H1 (cell line): ENCODE measurements at regions not wholly inside any gene's neighbourhood (a gene's known extent, or its start where the extent isn't known, plus 50 kb on each side); places are given as distances from the start of the nearest gene placed in this dataset.

Experiments used
- CEBPB ChIP-seq: IDR thresholded peaks from 2 replicates; pipeline ENCODE4 v1.6.1; 2012; ENCODE audit warnings: low read depth, low read length
- CHD2 ChIP-seq: IDR thresholded peaks from 2 replicates; pipeline ENCODE4 v1.6.1; 2012; ENCODE audit warnings: low read length, improper control_type of control experiment
- NRF1 ChIP-seq: IDR thresholded peaks from 2 replicates; pipeline ENCODE4 v1.6.1; 2011; ENCODE audit warnings: mild to moderate bottlenecking, low read depth, low read length, improper control_type of control experiment

DNA sequence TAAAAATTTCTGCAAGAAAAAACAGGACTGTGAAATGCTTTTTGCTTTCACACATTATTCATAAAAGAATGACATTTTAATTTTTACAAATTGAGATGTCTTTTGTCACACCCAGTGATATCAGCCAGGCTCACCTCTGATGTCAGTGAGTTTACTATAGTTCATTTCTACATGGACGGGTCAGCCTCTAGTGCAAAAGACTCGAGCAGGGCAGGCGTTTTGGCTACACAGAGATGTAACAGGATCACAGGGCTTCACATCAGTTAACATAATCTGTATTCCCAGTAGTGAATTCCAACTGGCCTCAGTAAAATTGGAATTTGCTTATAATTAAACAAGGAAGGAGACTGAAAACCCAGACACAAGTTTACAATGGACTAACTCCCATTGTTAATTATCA, 275.6 kb upstream of the ZSWIM2 start (continued):
- TF ChIP-seq NRF1, result no peak
- no peak for TF ChIP-seq CEBPB
- TF ChIP-seq CHD2, result no peak
